Astrocyte (in vitro differentiated cells and primary cell): ENCODE measurements at regions not wholly inside any gene's neighbourhood (a gene's known extent, or its start where the extent isn't known, plus 50 kb on each side); places are given as distances from the start of the nearest gene placed in this dataset.

ENCODE experiments used
- DNase-seq: peaks from one replicate; pipeline ENCODE4 v3.0.0-alpha.2; 2010; ENCODE audit warnings: low read depth
- FAIRE-seq: peaks from 2 replicates; lab custom pipeline; 2011; peaks lifted over from hg19 to GRCh38; lab: Jason Lieb, UNC
- H2AFZ ChIP-seq: 2 replicates; pipeline ENCODE4 v1.6.0; 2012; ENCODE audit warnings: low read depth, low read length, inconsistent platforms
- H3K27ac ChIP-seq: 2 replicates; pipeline ENCODE4 v1.5.1; 2011; ENCODE audit warnings: low read depth, low read length, inconsistent platforms
- H3K27me3 ChIP-seq: 2 replicates; pipeline ENCODE4 v1.6.0; 2011; ENCODE audit warnings: low read length, inconsistent platforms; ENCODE audit not compliant: insufficient read depth
- H3K36me3 ChIP-seq: 2 replicates; pipeline ENCODE4 v1.5.1; 2011; ENCODE audit warnings: low read length, inconsistent platforms; ENCODE audit not compliant: insufficient read depth
- H3K4me1 ChIP-seq: 2 replicates; pipeline ENCODE4 v1.5.1; 2011; ENCODE audit warnings: low read length, inconsistent platforms; ENCODE audit not compliant: insufficient read depth
- H3K4me2 ChIP-seq: 2 replicates; pipeline ENCODE4 v1.6.0; 2012; ENCODE audit warnings: low read length, inconsistent platforms
- H3K4me3 ChIP-seq: 2 replicates; pipeline ENCODE4 v1.5.1; 2011; ENCODE audit warnings: low read depth, mild to moderate bottlenecking, low read length, inconsistent platforms; ENCODE audit not compliant: insufficient read depth
- H3K79me2 ChIP-seq: 2 replicates; pipeline ENCODE4 v1.6.0; 2012; ENCODE audit warnings: mild to moderate bottlenecking, low read length, inconsistent platforms; ENCODE audit not compliant: insufficient read depth
- H3K9ac ChIP-seq: 2 replicates; pipeline ENCODE4 v1.6.0; 2012; ENCODE audit warnings: mild to moderate bottlenecking, low read length, inconsistent platforms
- H3K9me3 ChIP-seq: 2 replicates; pipeline ENCODE4 v1.5.1; 2012; ENCODE audit warnings: low read depth, mild to moderate bottlenecking, low read length, inconsistent platforms; ENCODE audit not compliant: insufficient read depth
- H4K20me1 ChIP-seq: 2 replicates; pipeline ENCODE4 v1.6.0; 2012; ENCODE audit warnings: low read length, inconsistent platforms; ENCODE audit not compliant: insufficient read depth
- H3K27ac Mint-ChIP-seq: one replicate; pipeline ENCODE4 v1.8.0; 2021; ENCODE audit warnings: mild to moderate bottlenecking, mixed read lengths; ENCODE audit not compliant: unreplicated experiment
- H3K27me3 Mint-ChIP-seq: one replicate; pipeline ENCODE4 v1.8.0; 2021; ENCODE audit warnings: low read depth, mixed read lengths; ENCODE audit not compliant: unreplicated experiment
- H3K36me3 Mint-ChIP-seq: one replicate; pipeline ENCODE4 v1.8.0; 2021; ENCODE audit warnings: low read depth, mixed read lengths; ENCODE audit not compliant: unreplicated experiment
- H3K4me1 Mint-ChIP-seq: one replicate; pipeline ENCODE4 v1.8.0; 2021; ENCODE audit warnings: low read depth, mixed read lengths; ENCODE audit not compliant: unreplicated experiment
- H3K4me3 Mint-ChIP-seq: one replicate; pipeline ENCODE4 v1.8.0; 2021; ENCODE audit warnings: mild to moderate bottlenecking, moderate library complexity, mixed read lengths; ENCODE audit not compliant: unreplicated experiment
- H3K9me3 Mint-ChIP-seq: one replicate; pipeline ENCODE4 v1.8.0; 2021; ENCODE audit warnings: mild to moderate bottlenecking, mixed read lengths; ENCODE audit not compliant: unreplicated experiment
- EZH2 ChIP-seq: IDR thresholded peaks from 2 replicates; pipeline ENCODE4 v1.6.1; 2012; ENCODE audit warnings: mild to moderate bottlenecking, low read length, inconsistent platforms; ENCODE audit not compliant: insufficient read depth
- TF ChIP-seq, protein P1 (sequence below): IDR thresholded peaks from 2 replicates; pipeline ENCODE4 v1.5.1; 2011; ENCODE audit warnings: low read depth, mild to moderate bottlenecking, inconsistent platforms, low read length, moderate library complexity; ENCODE audit not compliant: insufficient read depth

DNA sequence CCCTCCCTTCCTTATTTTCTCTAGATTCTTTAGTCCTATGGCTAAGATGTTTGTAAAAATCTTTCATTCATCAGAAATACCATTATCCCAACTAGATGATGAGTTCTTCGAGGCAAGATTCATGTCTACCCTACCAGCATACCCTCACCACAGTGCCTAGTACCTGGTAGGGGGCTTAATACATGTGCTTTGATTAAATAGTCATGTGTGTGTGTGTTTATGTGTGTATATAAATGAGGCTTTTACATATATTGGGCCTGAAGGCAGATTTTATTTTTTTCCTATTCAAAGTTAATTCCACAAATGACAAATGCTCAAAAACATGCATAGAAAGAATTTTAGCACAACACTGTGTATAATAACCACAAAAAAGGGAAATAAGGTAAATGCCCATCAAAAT, 193.0 kb upstream of the IRX3 start:
- no peaks in the 10 kb centered on the region for H3K79me2 ChIP-seq
- no peak overlapping the region for H3K4me2 ChIP-seq

DNA sequence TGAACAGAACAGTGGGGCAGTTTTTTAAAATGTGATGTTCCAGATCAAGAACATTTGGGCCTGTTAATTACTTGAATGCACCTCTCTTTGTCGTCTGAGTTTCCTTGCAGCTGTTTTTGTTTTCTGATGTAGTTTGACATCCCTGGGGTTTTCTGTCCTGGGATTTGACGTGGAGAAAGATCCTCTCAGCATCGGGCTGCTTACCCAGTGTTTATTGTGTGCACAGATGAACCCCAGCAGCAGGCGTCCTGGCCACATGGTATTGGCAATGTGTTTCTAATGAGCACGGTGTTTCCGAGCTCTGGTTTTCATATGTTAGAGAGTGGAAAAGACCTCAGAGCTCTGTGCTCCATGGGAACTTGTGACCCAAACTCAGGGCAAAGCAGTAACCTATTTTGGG, 191.1 kb upstream of the IRX3 start:
- no peak for FAIRE-seq
- Mint-ChIP-seq H3K27me3 (peaks cover 16% of the 10 kb centered on the region), H3K36me3 (no peaks in the 10 kb centered on the region), H3K27ac (no peak overlapping the region), H3K9me3 (peaks cover 3% of the 10 kb centered on the region), H3K4me3 (no peak overlapping the region), H3K4me1 (peaks cover 4% of the 10 kb centered on the region)
- Histone ChIP-seq H3K4me1 (no peaks in the 10 kb centered on the region), H3K27ac (no peak overlapping the region), H3K36me3 (no peaks in the 10 kb centered on the region), H3K9me3 (no peaks in the 10 kb centered on the region), H3K4me2 (no peak overlapping the region), H3K79me2 (no peaks in the 10 kb centered on the region), H3K9ac (no peak overlapping the region), H3K27me3 (no peaks in the 10 kb centered on the region), H4K20me1 (no peaks in the 10 kb centered on the region), H2AFZ (no peak overlapping the region), H3K4me3 (no peak overlapping the region)
- DNase-seq: no peak
- no peak for TF ChIP-seq EZH2
- TF ChIP-seq, protein P1, sequence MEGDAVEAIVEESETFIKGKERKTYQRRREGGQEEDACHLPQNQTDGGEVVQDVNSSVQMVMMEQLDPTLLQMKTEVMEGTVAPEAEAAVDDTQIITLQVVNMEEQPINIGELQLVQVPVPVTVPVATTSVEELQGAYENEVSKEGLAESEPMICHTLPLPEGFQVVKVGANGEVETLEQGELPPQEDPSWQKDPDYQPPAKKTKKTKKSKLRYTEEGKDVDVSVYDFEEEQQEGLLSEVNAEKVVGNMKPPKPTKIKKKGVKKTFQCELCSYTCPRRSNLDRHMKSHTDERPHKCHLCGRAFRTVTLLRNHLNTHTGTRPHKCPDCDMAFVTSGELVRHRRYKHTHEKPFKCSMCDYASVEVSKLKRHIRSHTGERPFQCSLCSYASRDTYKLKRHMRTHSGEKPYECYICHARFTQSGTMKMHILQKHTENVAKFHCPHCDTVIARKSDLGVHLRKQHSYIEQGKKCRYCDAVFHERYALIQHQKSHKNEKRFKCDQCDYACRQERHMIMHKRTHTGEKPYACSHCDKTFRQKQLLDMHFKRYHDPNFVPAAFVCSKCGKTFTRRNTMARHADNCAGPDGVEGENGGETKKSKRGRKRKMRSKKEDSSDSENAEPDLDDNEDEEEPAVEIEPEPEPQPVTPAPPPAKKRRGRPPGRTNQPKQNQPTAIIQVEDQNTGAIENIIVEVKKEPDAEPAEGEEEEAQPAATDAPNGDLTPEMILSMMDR: no peak

More for the DNA sequence above, 193.0 kb upstream of the IRX3 start:
- Histone ChIP-seq H3K27ac (no peak overlapping the region), H3K4me1 (no peaks in the 10 kb centered on the region), H3K9ac (no peak overlapping the region), H3K4me3 (no peak overlapping the region), H2AFZ (no peak overlapping the region), H3K9me3 (no peaks in the 10 kb centered on the region), H4K20me1 (no peaks in the 10 kb centered on the region), H3K27me3 (no peaks in the 10 kb centered on the region), H3K36me3 (no peaks in the 10 kb centered on the region)
- Mint-ChIP-seq H3K36me3 (no peaks in the 10 kb centered on the region), H3K9me3 (peaks cover 3% of the 10 kb centered on the region), H3K4me3 (no peak overlapping the region), H3K27ac (no peak overlapping the region), H3K27me3 (peaks cover 23% of the 10 kb centered on the region), H3K4me1 (peaks cover 4% of the 10 kb centered on the region)
- FAIRE-seq: no peak
- DNase-seq: no peak
- TF ChIP-seq EZH2: no peak
- TF ChIP-seq, protein P1: no peak

- no peak overlapping the region for H3K9ac ChIP-seq
These were observed 188.5 kb upstream of the IRX3 start for GRCh38 chr16:54475019-54475601.

More at GRCh38 chr16:54475019-54475601, 188.5 kb upstream of the IRX3 start:
- Mint-ChIP-seq H3K4me1 (peaks cover 4% of the 10 kb centered on the region), H3K4me3 (no peak overlapping the region), H3K9me3 (peaks cover 3% of the 10 kb centered on the region), H3K27ac (no peak overlapping the region), H3K36me3 (no peaks in the 10 kb centered on the region), H3K27me3 (peaks cover 34% of the 10 kb centered on the region)
- Histone ChIP-seq H3K9me3 (no peaks in the 10 kb centered on the region), H3K4me2 (no peak overlapping the region), H3K27ac (no peak overlapping the region), H3K4me1 (no peaks in the 10 kb centered on the region), H3K79me2 (no peaks in the 10 kb centered on the region), H2AFZ (no peak overlapping the region), H3K27me3 (peaks cover 3% of the 10 kb centered on the region), H4K20me1 (no peaks in the 10 kb centered on the region), H3K36me3 (no peaks in the 10 kb centered on the region), H3K4me3 (no peak overlapping the region)
- DNase-seq: no peak
- FAIRE-seq: no peak
- TF ChIP-seq, protein P1: no peak
- no peak for TF ChIP-seq EZH2
